NCI-H128 (cell line): ENCODE measurements at regions not wholly inside any gene's neighbourhood (a gene's known extent, or its start where the extent isn't known, plus 50 kb on each side); places are given as distances from the start of the nearest gene placed in this dataset.

Experiments used
- DNase-seq: peaks from one replicate; lab custom pipeline; 2025; ENCODE audit not compliant: unreplicated experiment; lab: John Stamatoyannopoulos, UW

DNA sequence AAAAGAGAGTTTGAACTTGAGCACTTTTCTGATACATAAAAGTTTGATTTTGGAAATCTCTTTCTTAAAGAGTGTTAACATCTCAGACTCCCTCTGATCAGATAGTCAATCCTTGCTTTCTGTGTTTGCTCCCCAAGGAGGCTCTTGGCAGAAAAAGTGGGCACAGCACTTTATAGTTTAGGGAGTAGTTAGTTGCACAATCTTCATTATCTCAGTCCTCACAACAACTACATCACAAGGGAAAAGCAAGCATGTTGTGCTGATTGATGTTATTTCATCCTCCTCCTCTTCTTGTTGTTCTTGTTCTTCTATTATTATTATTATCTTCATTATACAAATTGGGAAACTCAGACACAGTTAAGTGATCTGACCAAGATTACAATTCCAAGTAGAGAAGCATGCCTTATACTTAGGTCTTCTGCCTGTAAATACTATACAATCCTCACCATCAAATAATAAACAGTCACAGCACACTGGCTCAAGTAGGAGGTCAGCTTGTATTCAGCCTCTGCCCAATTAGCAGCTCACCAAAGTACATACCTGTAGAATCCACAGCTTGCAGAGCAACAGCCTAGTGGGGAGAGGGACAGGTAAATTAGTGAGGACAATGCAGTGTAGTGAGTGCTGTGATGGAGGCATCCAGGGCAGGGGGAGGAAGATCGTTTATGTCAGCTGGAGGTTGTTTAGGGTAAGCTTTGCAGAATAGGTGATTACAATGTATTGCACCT is 304.1 kb upstream of the MME start:
- DNase-seq = no peak

DNA sequence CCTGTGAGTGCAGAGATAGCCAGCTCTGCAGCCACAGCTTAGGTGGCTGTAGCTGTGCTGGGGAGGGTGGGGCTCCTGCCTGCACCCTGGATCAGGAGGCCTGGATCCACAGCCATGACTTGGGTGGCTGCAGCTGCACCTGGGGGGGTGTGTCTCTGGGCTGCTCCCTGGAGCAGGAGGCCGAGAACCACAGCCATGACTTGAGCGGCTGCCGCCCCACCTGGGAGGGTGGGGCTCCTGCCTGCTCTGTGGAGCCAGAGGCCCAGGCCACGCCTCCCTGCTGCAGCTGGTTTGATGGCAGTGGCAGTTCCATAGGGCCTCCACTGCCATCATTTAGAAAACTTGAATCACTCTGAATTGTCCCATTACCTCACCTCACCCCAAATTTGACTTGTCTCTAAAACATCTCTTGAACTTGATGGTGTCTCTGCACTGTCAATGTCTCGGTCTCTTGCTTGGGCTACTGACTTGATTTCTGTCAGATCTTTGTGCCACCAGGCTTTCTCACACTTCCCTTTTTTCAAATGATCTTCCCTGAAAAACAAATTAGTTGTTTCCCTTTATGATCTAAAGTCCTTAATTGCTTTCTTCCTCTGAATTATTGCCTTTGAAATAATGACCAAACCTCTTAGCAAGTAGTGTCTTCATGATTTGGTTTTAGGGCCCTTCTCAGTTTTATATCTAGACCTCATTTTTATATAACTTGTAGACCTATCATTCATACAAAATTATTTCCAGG is 313.2 kb upstream of the MME start:
- DNase-seq = no peak

DNA sequence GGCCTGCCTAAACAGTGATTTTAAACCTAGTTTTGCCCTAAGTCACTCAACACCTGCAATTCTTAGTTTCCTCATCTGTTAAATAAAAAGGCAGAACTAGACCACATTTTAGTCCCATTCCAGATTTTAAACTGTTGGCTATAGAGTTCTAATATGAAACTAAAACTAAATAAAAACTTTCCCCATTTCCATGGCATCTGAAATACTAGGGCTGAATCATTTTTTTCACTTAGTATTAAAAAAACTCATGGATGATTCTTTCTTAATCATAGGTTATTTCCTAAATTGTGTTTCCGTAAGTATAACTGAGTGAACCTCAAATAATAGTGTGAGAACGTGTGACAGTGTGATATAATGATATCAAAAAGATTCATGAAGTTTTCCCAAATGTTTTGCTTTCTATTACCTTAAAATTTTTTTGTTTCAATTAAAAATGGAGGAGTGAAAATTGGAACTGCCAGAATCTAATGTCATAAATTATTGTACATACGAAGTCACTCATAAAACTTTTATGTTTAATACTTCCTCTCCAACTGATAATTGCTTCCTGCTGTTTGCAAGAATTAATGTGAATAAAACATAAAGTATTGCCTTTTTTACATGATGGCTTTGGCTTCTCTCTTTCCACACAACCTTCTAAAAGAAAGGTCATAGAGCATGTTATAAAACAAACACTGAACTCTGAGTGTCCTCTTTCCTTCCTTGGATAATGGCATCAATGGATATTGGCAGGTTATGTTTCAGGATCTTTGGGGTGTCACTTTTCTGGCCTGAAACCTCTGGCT is 315.1 kb upstream of the MME start:
- DNase-seq = no peak

DNA sequence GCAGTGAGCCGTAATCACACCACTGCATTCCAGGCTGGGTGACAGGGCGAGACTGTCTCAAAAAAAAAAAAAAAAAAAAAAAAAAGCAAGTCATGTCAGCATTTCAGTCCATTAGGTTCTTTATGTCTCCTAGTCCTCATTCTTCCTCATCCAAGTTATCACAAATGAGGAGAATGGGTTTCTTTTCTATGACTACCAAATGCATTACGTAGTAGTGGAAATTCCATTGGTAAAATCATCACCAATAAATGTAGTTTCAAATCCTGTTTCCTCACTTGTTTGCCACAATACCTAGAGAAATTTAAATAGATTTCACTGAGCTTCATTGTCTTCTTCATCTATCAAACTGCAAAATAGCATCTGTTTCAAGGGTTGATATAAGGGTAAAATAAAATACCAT is 317.6 kb upstream of the MME start:
- DNase-seq = no peak

DNA sequence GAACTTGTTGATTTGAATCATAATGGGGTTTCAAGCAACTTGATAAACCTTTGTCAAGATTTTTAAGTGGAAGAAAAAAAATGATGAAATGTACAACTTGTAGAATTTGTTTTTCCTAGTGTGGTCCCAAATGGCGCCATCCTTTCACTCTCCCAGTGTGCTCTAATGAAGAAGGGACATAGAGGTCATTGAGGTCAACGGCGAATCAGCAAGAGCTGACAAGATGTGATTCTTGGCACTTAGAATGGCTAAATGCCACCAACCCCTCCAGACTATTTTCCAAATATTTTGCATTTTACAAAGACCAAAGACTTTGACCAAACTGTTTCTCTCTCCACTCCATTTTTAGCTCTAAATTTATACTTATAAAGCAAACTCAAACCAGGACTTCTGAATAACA is 320.2 kb upstream of the MME start:
- DNase-seq = no peak

DNA sequence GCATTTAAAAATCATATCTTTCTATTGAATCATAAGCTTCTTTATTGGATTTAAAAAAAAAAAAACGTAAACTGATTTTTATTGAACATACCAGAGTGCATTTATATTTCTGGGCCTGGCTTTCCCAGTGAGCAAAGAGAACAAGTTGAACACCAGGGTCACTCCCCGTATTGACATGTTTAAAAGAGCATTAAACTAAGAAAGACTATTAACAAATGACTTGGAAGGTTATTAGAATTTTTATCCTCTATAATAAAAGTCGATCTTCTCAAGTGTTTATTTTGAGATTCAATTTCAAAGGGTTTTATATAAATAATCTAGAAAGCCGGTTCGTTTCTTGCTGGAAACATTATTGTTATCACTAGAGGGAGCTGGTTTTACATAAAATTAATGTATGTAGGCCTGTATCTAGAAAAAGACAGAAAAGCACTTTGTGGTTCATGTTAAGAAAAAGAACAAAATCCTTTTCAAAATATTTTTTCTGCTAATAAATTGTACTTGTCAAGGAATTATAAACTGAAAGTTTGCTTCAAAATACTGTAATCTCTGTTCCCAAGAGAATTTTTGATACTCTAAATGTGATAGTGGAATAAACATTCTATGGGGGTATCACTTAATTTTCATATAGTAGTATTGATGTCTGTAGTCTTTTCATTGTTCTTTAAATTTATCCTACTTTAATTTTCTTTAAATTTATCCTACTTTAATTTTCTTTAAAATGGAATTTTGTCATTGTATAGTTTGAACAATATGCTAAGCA is 321.8 kb upstream of the MME start:
- no peak for DNase-seq

DNA sequence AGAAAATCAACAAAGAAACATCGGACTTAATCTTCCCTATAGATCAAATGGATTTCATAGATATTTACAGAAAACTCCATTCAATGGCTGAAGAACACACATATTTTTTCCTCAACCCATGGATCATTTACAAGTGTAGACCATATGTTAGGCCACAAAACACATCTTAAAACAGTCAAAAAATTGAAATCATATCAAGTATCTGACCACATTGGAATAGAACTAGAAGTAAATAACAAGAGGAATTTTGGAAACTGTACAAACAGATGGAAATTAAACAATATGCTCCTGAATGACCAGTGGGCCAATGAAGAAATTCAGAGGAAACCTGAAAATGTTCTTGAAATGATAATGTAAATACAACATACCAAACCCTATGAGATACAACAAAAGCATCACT is 323.1 kb upstream of the GPR149 start:
- DNase-seq = no peak

DNA sequence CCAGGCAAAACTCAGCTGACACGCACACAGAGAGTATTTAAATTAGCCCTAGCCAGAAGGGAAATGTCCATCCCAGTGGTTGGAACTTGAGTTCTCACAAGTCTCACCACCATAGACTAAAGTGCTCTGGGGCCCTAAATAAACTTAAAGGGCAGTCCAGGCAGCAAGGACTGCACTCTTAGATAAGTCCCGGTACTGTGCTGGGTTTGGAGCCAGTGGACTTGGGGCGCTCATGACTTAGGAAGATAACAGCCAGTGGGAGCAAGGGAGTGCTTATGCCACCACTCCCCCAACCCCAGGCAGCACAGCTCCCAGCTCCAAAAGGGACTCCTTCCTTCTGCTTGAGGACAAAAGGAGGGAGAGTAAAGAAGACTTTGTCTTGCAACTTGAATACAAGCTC is 319.5 kb upstream of the GPR149 start:
- DNase-seq = no peak

DNA sequence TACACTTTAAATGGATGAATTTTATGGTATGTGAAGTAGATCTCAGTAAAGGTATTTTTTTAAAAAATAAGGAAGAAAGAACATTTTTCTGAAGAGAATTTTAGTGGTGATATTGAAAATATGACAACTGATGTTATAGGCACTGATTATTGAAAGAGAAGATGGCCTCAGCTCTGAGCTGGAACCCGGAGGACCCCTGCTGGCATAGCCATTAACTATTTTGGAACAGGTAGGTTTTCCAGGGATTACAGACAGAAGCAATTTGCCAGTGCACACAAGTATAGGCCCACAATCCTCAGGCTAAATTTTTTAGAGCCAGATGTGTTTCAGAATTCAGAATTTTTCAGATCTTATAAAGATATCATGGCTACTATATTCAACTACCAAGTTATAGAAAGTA is 315.9 kb upstream of the GPR149 start:
- DNase-seq = no peak

DNA sequence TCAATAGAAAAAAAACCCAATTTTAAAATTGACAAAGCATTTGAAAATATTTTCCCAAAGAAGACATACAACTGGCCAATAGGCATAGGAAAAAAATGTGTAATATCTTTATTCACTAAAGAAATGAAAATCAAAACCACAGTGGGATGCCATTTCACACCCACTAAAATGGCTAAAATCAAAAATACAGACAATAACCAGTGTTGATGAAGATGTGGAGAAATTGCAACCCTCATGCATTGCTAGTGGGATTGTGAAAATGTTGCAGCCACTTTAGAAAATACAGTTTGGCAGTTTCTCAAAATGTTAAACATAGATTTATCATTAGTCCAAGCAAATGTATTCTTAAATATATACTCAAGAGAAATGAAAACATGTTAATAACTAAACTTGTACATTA is 315.1 kb upstream of the GPR149 start:
- DNase-seq = no peak

DNA sequence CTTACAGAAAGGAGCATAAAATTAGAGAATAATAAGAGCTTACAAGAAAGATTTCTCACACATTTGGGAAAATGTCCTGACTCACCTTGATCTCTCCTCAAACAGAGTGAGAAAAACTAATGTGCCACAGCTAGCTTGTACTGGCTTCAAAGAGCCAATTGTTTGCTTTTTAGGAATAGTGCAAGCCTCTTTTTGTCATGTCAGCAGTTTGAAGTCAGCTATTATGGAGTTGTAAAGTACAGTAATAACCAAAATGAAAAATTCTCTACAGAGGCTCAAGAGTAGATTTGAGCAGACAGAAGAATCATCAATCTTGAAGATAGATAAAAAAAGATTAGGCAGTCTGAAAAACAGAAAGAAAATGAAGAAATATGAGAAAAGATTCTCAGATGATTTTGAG is 313.4 kb upstream of the GPR149 start:
- DNase-seq = no peak

DNA sequence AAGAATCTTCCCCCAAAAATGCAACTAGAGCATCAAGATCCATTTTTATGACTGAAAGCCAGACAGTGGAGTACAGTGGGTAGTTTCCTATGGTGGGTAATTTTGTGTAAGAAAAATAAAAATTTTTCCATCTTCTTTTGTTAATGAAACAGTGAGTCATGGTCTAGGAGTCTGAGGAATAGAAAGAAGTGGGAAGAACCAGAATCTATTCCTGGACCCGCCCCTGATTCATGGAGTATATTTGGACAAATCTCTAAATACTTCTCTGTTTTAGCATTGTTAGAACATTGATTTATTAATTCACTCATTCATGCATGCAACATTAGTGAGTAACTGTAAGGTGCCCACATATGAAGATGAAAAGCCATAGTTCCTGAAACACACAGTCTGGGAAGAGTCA is 304.5 kb upstream of the GPR149 start:
- no peak for DNase-seq

DNA sequence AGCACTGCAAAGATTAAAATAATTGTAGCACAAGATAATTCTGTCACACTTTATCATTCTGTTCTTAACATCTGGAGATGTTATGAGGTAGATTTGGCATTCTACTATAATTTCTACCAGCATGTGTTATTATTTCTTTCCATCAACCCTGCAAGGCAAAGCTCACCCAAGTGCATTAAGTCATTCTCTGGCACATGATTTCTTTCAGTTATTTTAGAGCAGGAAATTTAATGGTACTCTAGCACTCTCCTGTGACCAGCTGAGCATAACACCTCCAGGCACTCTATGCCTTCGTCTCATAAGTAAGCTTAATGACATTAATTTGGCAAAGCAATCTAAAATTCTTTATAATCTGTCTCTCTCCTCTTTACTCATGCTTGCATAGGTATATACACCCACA is 300.2 kb upstream of the GPR149 start:
- DNase-seq = peak; percentile 13

DNA sequence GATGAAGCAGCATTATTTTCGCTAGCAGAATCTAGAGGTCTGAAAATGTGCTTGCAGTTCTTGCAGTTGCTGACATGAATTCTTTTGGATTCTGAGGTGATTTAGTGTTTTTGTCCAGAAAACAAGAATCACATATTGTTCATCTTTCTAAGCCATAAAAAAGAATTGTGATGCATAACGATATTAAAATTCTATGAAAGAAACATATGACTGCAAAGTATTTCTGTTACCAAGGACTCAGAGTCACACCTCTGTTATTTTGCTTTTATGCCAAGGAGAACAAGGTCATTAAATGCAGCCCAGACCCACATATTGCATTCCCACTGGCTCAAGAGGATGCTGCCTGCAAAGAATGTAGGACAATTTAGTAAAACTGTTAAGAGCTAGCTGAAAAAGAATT is 299.8 kb upstream of the GPR149 start:
- DNase-seq = no peak

DNA sequence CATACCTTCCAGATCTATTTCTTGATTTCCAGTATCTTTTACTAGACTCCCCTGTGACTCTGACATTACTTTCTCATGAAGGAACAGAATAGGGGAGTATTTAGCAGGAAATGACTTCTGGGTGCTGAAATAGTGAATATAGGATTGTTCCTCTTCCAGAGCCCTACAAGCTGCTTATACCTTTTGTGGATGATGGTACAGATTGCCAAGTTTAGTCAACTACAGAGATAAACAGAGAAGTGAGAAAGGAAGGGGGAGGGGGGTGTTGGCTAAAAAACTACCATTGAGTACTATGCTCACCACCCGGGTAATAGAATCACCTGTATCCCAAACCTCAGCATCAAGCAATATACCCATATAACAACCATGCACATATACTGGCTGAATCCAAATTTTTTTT is 298.3 kb upstream of the GPR149 start:
- DNase-seq = no peak

DNA sequence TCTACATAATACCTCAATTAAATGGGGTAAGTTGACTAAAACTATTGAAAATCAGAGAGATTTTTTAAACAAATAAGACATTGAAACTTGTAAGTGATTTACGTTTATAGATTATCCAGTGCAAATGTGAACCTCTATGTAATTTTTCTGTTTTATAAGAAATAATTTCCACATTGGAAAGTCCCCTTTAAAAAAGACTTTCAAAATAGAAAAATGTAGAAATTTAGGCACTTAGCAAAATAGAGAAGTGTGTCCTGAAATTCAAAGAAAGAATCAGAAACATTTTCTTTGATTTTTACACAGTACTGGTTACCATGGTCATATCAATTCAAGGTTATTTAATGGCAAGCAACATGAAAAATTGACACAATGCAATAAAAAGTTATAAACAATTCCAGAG is 290.9 kb upstream of the GPR149 start:
- no peak for DNase-seq

DNA sequence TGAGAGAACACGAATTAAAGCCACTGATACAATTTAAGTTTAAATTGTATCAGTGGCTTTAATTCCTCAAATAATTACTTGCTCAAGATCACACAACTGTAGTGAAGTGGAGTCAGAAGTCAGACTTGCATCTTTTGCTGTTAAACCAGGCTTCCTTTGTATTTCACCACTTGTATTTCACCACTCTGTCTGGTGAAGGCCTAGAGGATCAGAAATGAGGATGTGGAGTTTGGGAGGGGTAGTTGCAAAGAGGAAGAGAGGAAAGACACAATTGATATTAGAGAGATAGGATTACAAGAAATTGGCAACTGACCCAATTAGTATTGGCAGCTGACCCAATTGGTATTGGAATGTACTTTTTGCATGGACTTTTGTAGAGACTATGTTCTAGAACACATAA is 288.1 kb upstream of the GPR149 start:
- no peak for DNase-seq

DNA sequence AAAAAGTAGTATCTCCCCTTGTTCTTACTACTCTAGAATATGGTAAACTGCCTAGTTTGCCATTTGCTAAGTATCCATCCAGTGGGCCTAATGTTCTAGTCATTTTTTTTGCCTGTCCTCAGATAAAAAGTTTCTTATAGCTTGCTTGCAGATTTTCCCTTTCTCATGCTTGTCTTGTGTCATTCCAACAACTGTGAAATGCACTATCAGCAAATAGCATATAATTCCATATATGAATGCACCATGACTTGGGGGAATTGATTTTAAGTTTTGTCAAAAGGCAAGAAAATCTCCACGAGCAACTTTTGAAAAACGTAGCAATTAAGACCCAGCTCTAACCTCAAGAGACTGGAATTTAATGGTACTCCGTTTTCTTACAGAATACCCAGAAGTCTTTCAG is 286.2 kb upstream of the GPR149 start:
- DNase-seq = no peak

DNA sequence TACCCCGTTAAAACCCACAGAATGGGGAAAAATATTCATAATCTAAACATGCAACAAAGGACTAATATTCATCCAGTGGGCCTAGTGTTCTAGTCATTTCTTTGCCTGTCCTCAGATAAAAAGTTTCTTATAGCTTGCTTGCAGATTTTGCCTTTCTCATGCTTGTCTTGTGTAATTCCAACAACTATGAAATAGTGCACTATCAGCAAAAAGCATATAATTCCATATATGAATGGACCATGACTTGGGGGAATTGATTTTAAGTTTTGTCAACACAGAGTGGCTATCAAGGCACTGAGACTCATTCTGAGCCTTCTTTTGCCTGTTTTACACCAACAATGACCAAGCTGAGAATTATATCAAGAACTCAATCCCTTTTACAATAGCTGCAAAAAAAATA is 278.6 kb upstream of the GPR149 start:
- no peak for DNase-seq

DNA sequence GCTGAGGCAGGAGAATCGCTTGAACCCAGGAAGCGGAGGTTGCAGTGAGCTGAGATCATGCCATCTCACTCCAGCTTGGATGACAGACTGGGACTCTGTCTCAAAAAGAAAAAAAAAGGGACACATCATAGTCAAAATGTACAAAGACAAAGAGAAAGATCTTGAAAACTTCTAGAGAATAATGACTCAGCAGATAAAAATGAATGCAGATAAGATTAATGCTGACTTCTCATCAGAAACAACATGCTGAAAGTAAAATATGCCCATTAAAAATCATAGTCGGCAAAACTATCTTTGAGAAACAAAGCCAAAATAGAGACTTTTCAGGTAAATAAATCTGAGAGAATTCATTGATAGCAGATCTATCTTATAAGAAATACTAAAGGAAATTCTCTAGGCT is 271.1 kb upstream of the GPR149 start:
- DNase-seq = no peak

DNA sequence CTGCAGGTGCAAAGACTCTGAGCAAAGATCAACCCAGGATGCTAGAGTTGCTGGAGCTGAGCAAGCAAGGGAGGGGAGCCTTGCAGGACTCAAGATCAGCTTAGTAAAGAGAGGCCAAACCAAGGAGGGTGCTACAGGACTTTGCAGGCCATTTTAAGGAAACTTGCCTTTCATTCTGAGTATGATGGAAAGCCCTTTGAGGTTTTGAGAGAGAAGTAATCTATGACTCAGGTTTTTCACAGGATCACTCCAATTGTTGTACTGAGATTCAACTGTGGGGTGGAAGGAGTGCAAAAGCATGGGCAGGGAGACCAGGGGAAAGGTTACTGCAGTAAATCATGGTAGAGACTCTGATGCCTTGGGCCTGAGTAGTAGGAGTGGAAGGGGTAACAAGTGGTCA is 260.4 kb upstream of the GPR149 start:
- no peak for DNase-seq
